CD1c-positive myeloid dendritic cell (primary cell): ENCODE measurements at regions not wholly inside any gene's neighbourhood (a gene's known extent, or its start where the extent isn't known, plus 50 kb on each side); places are given as distances from the start of the nearest gene placed in this dataset.

Experiments
- DNase-seq: peaks from one replicate; pipeline ENCODE4 v3.0.0-alpha.2; 2016; ENCODE audit errors: extremely low spot score

DNA sequence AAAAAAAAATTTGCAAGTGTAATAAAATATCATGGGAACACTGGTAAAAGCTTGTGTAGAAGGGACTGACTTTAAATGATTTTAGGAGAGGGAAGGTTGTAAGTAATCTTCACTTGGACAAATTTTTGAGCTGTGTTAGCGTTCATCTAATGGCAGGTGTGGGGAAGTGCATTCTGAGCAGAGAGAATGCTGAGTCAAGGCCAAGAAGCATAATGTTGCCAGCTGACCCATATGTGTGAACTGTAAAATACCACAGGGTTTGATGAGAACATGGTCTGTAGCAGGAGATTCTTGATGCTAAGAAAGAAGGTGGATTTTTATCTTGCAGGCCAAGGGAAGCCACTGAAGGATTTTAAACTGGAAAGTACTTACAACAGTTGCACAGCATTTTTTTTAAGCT is 98.2 kb upstream of the ZNF32 start:
- no peak for DNase-seq

DNA sequence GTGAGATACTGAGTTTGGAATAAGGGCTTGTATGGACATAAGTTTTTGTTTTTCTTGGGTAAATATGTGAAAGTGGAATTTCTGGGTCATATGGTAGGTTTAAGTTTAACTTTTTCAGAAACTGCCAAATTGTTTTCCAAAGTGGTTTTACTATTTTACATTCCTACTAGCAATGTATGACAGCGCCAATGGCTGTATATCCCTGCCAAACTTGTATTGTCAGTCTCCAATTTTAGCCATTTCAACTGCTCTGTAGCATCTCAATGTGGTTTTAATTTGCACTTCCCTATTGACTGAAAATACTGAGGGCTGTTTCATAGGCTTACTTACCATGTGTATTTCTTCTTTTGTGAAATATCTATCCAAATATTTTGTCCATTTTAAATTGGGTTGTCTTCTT is 90.5 kb upstream of the ZNF32 start:
- DNase-seq, result no peak

DNA sequence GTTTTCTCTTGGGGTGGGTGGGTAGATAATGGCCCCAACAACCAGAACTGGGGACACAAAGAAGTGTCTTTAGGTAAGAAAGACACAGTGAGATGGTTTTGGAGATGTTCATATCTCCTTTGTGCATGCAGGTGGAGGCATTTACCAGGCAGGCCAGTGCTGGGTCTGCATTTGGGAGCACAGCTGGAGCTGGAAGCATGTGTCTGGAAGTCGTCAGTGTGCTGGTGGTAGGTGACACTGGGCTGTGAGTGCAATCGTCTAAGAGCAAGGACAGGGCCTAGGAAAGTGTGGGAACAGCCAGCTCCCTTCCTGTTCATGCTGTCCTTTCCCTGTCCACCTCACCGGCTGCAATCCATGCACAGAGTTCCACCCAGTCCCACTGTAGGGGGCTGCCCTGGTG is 88.3 kb upstream of the ZNF32 start:
- no peak for DNase-seq

- no peak for DNase-seq
Observed at GRCh38 chr10:43735907-43736306, 87.2 kb upstream of the ZNF32 start.

DNA sequence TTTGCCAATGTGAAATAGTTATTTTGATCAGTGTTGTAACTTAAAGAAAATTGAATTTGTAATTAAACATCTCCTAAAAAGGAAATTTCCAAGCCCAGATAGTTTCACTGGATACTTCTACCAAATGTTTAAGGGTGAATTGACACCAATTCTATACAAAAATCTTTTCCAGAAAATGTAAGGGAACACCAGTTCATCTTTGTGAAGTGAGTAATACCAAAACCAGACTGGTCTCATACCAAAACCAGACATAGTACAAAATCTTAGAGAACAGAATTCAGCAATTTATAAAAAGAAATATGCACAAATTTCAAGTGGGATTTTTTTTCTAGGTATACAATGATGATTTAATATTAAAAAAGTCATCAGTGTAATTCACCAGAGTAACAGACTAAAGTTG is 86.0 kb upstream of the ZNF32 start:
- DNase-seq, result no peak

DNA sequence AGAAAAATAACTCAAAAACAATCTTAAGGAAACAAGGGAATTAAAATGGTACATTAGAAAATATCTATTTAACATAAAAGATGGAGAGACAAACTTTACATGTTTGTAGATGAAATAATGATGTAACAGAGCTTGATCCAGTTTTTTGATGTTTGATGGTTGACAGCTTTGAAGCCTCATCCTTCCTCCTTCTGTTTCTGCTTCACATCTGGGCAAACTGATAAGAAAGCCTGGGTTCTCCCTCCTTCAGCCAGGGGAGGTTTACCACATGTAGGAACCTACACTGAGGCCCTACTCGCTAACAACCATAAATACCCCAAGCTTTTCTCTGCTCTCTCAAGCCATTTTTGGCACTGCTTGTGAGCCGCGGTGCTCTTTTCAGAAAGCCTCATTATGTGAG is 82.8 kb upstream of the ZNF32 start:
- no peak for DNase-seq

GRCh38 chr10:43728425-43728824 is 79.7 kb upstream of the ZNF32 start:
- no peak for DNase-seq

DNA sequence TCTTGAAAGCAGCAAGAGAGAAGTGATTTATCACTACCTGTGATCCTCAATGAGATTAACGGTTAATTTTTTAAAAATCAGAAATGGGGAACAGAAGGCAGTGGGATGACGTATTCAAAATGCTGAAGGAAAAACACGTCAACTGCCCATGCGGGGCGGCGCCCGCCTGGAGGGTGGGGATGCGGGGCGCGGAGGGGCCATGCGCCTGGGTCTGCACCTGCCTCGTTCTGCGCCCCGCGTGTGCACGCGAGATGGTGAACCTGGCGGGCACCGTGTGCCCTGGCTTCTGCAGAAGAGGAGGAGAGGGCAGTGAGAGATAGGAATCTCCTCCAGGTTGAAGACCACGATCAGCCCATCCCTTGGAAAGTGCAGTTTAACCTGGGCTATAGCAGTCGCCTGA is 79.3 kb upstream of the ZNF32 start:
- no peak for DNase-seq

GRCh38 chr10:43715334-43715733 is 66.7 kb upstream of the ZNF32 start:
- DNase-seq, result no peak

GRCh38 chr10:43712821-43713584 is 64.3 kb upstream of the ZNF32 start:
- DNase-seq, result no peak

- no peak for DNase-seq
Observed at GRCh38 chr10:43710772-43711471, 62.2 kb upstream of the ZNF32 start.

GRCh38 chr10:43708262-43708661 is 59.6 kb upstream of the ZNF32 start:
- no peak for DNase-seq

DNA sequence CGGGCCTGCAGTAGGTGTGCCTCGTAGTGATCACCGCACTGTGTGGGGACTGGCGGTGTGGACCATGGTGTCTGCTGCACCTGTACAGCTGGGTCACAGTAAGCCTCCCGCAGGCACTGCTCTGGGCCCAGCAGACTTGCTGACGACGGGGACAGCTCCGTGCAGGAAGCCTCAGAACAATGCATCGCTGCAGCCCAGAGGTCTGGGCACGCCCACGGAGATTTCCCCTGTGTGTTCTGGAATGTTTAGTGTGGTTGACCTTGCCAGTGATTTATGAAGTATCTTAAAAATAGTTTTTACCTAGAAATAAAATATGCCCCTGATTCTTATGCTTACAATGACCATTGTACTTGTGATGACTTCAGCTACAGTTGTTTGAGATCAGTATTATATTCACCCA is 59.1 kb upstream of the ZNF32 start:
- DNase-seq, result no peak

DNA sequence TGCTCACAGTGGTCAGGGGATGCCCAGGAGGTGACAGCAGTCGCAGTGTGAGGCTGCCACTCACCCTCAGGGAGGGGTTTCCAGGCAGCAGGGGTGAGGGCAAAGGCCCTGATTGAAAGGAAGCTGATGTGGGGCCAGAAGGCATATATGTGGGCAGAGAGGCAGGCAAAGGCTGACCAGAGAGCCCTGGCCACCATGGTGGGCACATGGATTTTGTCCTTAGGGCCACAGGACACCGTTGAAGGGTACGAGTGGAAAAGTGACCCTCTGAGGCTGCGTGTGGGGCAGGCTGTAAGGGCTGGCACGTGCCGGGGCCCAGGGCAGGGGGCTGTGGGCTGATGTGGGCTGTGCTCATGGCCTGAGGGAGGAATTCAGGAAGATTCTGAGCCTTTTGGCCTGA is 57.5 kb upstream of the ZNF32 start:
- no peak for DNase-seq

GRCh38 chr10:43703286-43703685 is 54.6 kb upstream of the ZNF32 start:
- no peak for DNase-seq

DNA sequence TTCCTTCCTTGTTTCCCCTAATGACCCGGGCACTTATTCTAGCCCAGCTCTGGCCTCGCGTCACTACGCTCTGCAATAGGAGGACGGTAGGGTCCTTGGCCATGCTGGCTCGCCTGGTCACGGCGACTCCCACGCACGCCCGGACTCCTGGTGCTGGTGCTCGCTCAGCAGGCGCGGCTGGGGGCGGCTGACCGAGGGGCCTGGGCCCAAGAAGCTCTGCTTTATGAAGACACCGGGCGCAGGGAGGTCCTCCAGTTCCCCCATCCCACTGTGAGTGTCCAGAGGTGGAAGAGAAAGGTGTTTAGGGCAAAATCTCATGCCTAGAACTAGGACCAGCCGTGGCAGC is 54.2 kb upstream of the ZNF32 start:
- no peak for DNase-seq

- no peak for DNase-seq
Observed at GRCh38 chr10:43702213-43702935, 53.7 kb upstream of the ZNF32 start.

DNA sequence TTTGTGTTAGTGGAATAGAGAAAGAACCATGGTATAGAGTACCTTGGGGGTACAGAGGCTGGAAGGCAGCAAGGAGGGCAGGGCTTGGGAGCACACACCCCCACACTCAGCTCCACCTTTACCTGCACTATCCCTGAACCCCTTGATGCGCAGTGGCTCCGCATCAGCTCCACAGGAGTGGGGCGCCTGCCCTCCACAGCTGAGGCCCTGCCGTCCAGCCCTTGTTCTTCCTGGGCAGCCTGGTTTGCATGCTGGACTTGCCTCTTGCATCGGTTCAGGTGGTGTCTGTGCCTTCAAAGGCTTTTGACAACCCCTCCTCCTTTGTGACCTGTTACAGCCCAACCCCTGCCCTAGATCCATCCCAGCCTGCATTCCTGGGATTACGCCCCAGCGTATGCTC is 52.6 kb upstream of the ZNF32 start:
- no peak for DNase-seq

GRCh38 chr10:43700306-43700705 is 51.6 kb upstream of the ZNF32 start:
- no peak for DNase-seq

DNA sequence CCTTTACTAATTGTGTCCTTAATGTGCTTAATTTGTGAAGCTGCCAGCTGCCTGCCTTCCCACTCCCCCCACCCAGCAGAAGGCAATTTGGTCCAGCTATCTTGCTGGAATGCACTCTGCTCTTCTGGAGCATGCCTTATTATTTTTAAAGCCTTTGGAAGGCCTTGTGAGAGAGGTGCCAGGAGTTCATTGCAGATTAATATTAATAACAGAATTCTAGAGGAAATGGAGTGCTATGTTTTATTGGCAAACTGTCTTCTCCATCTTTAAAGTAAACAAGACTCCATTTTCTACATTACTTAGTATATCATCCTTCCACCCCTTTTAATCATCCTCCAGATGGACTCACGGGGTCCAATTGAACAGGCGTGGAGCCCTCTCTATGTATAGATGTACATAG is 50.8 kb upstream of the ZNF32 start:
- no peak for DNase-seq
